Stomach (tissue), 4 donors: ENCODE measurements at regions not wholly inside any gene's neighbourhood (a gene's known extent, or its start where the extent isn't known, plus 50 kb on each side); places are given as distances from the start of the nearest gene placed in this dataset.

Experiments
- EP300 ChIP-seq: sonication (generic); formaldehyde crosslinking; IDR thresholded peaks from one replicate; pipeline ENCODE4 v1.6.1; 2017; ENCODE audit warnings: antibody characterized with exemption
- POLR2A ChIP-seq, 4 donors: fragments of 450-650 bp; IDR thresholded peaks; one replicate each; pipeline ENCODE4 v1.6.1; 2016; ENCODE audit warnings: antibody characterized with exemption in 4 of 4, control low read depth in 2 of 4, mild to moderate bottlenecking in 1 of 4, moderate library complexity in 1 of 4
- POLR2AphosphoS5 ChIP-seq, 3 donors: sonication (generic); formaldehyde crosslinking; IDR thresholded peaks; one replicate each; pipeline ENCODE4 v1.6.1; 2016; ENCODE audit warnings: antibody characterized with exemption in 3 of 3
- TF ChIP-seq, protein P1 (sequence below), 7 experiments: fragments of 450-650 bp in 4 of 7; fragments of 200-600 bp in 3 of 7; sonication (generic) in 3 of 7; IDR thresholded peaks; one replicate each; pipeline ENCODE4 v1.5.1; 2016 to 2019; ENCODE audit warnings: antibody characterized with exemption in 7 of 7, control low read depth in 2 of 7, mild to moderate bottlenecking in 1 of 7

DNA sequence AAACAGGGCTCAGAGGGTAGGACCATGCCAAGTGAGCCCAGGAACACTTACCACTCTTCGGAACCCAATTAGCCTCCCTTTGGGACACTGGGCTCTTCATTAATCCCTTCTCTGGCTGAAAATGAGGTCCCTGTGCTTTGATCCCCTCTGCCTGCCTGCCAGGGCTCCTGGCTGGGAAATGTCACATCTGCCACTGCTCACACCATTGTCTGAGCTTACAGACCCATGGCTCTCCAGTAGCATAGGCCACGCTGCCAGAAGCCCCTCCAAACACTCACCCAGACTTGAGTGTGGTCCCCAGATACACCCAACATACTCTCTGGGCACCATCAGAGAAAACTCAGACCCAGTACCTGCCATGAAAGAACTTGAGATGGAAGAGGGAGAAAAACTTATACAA, 287.3 kb downstream of the XXYLT1 start:
- TF ChIP-seq, protein P1, sequence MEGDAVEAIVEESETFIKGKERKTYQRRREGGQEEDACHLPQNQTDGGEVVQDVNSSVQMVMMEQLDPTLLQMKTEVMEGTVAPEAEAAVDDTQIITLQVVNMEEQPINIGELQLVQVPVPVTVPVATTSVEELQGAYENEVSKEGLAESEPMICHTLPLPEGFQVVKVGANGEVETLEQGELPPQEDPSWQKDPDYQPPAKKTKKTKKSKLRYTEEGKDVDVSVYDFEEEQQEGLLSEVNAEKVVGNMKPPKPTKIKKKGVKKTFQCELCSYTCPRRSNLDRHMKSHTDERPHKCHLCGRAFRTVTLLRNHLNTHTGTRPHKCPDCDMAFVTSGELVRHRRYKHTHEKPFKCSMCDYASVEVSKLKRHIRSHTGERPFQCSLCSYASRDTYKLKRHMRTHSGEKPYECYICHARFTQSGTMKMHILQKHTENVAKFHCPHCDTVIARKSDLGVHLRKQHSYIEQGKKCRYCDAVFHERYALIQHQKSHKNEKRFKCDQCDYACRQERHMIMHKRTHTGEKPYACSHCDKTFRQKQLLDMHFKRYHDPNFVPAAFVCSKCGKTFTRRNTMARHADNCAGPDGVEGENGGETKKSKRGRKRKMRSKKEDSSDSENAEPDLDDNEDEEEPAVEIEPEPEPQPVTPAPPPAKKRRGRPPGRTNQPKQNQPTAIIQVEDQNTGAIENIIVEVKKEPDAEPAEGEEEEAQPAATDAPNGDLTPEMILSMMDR (IDR thresholded peaks at IDR 0.05): no peak
- TF ChIP-seq POLR2AphosphoS5 (IDR thresholded peaks at IDR 0.05): no peak
- no peak for TF ChIP-seq POLR2A (IDR thresholded peaks at IDR 0.05)
- TF ChIP-seq EP300: no peak
